Kidney capillary endothelial cell (primary cell): ENCODE measurements at regions not wholly inside any gene's neighbourhood (a gene's known extent, or its start where the extent isn't known, plus 50 kb on each side); places are given as distances from the start of the nearest gene placed in this dataset.
A peak's percentile ranks its signal among the peaks of the same experiment; 100 is the strongest.

ENCODE experiments used
- DNase-seq: peaks from one replicate; pipeline ENCODE4 v3.0.0-alpha.2; 2018; ENCODE audit warnings: low spot score

GRCh38 chrX:15191830-15192229 lies 78.1 kb downstream of the ASB9 start:
- DNase-seq: no peak

- no peak for DNase-seq
These were observed 81.8 kb downstream of the ASB9 start for GRCh38 chrX:15188039-15188438.

- no peak for DNase-seq
These were observed 92.6 kb downstream of the ASB9 start for GRCh38 chrX:15177316-15177715.

GRCh38 chrX:15173411-15173810 lies 96.5 kb downstream of the ASB9 start:
- DNase-seq: no peak

- DNase-seq: no peak
These were observed 99.0 kb downstream of the ASB9 start for GRCh38 chrX:15170927-15171326.

GRCh38 chrX:15167826-15168225 lies 102.1 kb downstream of the ASB9 start:
- no peak for DNase-seq

GRCh38 chrX:15165832-15166231 lies 104.1 kb downstream of the ASB9 start:
- DNase-seq: no peak

- DNase-seq: no peak
These were observed 106.8 kb downstream of the ASB9 start for GRCh38 chrX:15163131-15163530.

GRCh38 chrX:15160558-15161095 lies 109.3 kb downstream of the ASB9 start:
- DNase-seq: no peak

GRCh38 chrX:15158736-15159406 lies 111.0 kb downstream of the ASB9 start:
- no peak for DNase-seq

- DNase-seq: no peak
These were observed 111.5 kb downstream of the ASB9 start for GRCh38 chrX:15158350-15158735.

GRCh38 chrX:15157624-15158023 lies 112.3 kb downstream of the ASB9 start:
- DNase-seq: no peak

- DNase-seq: peak; percentile 20
These were observed 118.4 kb downstream of the ASB9 start for GRCh38 chrX:15151267-15152186.

- DNase-seq: no peak
These were observed 119.3 kb downstream of the ASB9 start for GRCh38 chrX:15150586-15150985.

- DNase-seq: no peak
These were observed 123.4 kb downstream of the ASB9 start for GRCh38 chrX:15146515-15146914.

GRCh38 chrX:15143825-15144121 lies 126.1 kb downstream of the ASB9 start:
- no peak for DNase-seq

- DNase-seq: peak; percentile 26
These were observed 126.6 kb downstream of the ASB9 start for GRCh38 chrX:15143050-15143824.

GRCh38 chrX:15142084-15142715 lies 127.7 kb downstream of the ASB9 start:
- no peak for DNase-seq

- DNase-seq: no peak
These were observed 133.1 kb downstream of the ASB9 start for GRCh38 chrX:15136795-15137194.

GRCh38 chrX:15129412-15129811 lies 140.5 kb downstream of the ASB9 start:
- no peak for DNase-seq

- no peak for DNase-seq
These were observed 141.0 kb downstream of the ASB9 start for GRCh38 chrX:15128861-15129260.

- no peak for DNase-seq
These were observed 142.9 kb downstream of the ASB9 start for GRCh38 chrX:15127010-15127409.
